IMR-90 (cell line): ENCODE measurements at regions not wholly inside any gene's neighbourhood (a gene's known extent, or its start where the extent isn't known, plus 50 kb on each side); places are given as distances from the start of the nearest gene placed in this dataset.

Experiments
- ATAC-seq: fragments of 200-7000 bp; cut with Tn5 transposase; 2 replicates; pipeline ENCODE4 v1.9.1; 2020; ENCODE audit warnings: low read depth, mild to moderate bottlenecking, moderate library complexity
- BruUV-seq: library from RNA; stranded (reverse); fragments of 400-500 nt; replicated peaks from 2 replicates; lab custom pipeline; 2021; lab: Mats Ljungman, UMichigan
- CTCF ChIA-PET: fragments of 300-600 bp; formaldehyde crosslinking; extraction: SDS; loops from one replicate; lab custom pipeline; 2021; ENCODE audit warnings: antibody characterized with exemption; lab: Yijun Ruan, JAX
- POLR2A ChIA-PET: fragments of 300-600 bp; sonication (Branson Sonifier 250); formaldehyde crosslinking; loops from one replicate; lab custom pipeline; 2022; ENCODE audit warnings: antibody characterized with exemption; ENCODE audit not compliant: unreplicated experiment; lab: Charles Lee
- DNase-seq: peaks from one replicate; pipeline ENCODE4 v3.0.0; 2013
- H2AFZ ChIP-seq: replicated peaks from 2 replicates; pipeline ENCODE3; 2013; ENCODE audit warnings: low read length, mild to moderate bottlenecking; ENCODE audit not compliant: poor library complexity
- H2AK5ac ChIP-seq: 2 replicates; pipeline ENCODE4 v1.6.1; 2013; ENCODE audit warnings: low read depth, low read length, inconsistent platforms
- H2AK9ac ChIP-seq: replicated peaks from 2 replicates; pipeline ENCODE3; 2013; ENCODE audit warnings: mild to moderate bottlenecking, low read depth, low read length, moderate library complexity; ENCODE audit not compliant: poor library complexity
- H2BK120ac ChIP-seq: 2 replicates; pipeline ENCODE4 v1.6.1; 2013; ENCODE audit warnings: low read depth, low read length, inconsistent platforms
- H2BK15ac ChIP-seq: 3 replicates; pipeline ENCODE4 v1.6.1; 2013; ENCODE audit warnings: low read depth, low read length, inconsistent platforms
- H2BK20ac ChIP-seq: 2 replicates; pipeline ENCODE4 v1.6.1; 2013; ENCODE audit warnings: low read depth, mild to moderate bottlenecking, inconsistent platforms, low read length, moderate library complexity
- H2BK5ac ChIP-seq: 2 replicates; pipeline ENCODE4 v1.6.1; 2013; ENCODE audit warnings: mild to moderate bottlenecking, low read depth, low read length, inconsistent platforms; ENCODE audit not compliant: poor library complexity, severe bottlenecking
- H3K14ac ChIP-seq: replicated peaks from 2 replicates; pipeline ENCODE4 v1.6.1; 2013; ENCODE audit warnings: low read depth, low read length, inconsistent platforms
- H3K18ac ChIP-seq: 2 replicates; pipeline ENCODE4 v1.6.1; 2013; ENCODE audit warnings: low read depth, low read length, control low read depth
- H3K23ac ChIP-seq: 2 replicates; pipeline ENCODE4 v1.6.1; 2013; ENCODE audit warnings: low read depth, low read length, inconsistent platforms
- H3K27ac ChIP-seq: 2 replicates; pipeline ENCODE4 v1.5.1; 2013; ENCODE audit warnings: mild to moderate bottlenecking, control low read depth, low read length; ENCODE audit not compliant: insufficient read depth
- H3K27me3 ChIP-seq: 2 replicates; pipeline ENCODE4 v1.6.1; 2013; ENCODE audit warnings: low read length; ENCODE audit not compliant: control insufficient read depth, insufficient read depth
- H3K36me3 ChIP-seq: 2 replicates; pipeline ENCODE4 v1.6.1; 2013; ENCODE audit warnings: low read length, mixed read lengths; ENCODE audit not compliant: control insufficient read depth, insufficient read depth
- H3K4ac ChIP-seq: 2 replicates; pipeline ENCODE4 v1.6.1; 2013; ENCODE audit warnings: low read depth, low read length, inconsistent platforms
- H3K4me1 ChIP-seq: 2 replicates; pipeline ENCODE4 v1.6.1; 2013; ENCODE audit warnings: low read length, mixed read lengths; ENCODE audit not compliant: control insufficient read depth, insufficient read depth
- H3K4me2 ChIP-seq: 2 replicates; pipeline ENCODE4 v1.6.1; 2013; ENCODE audit warnings: low read depth, mild to moderate bottlenecking, control low read depth, low read length, moderate library complexity
- H3K4me3 ChIP-seq: 2 replicates; pipeline ENCODE4 v1.5.1; 2013; ENCODE audit warnings: low read depth, mild to moderate bottlenecking, control low read depth, low read length, moderate library complexity; ENCODE audit not compliant: insufficient read depth
- H3K56ac ChIP-seq: 2 replicates; pipeline ENCODE4 v1.6.1; 2013; ENCODE audit warnings: low read length, inconsistent platforms; ENCODE audit not compliant: insufficient read depth; ENCODE audit errors: extremely low read depth
- H3K79me1 ChIP-seq, 2 experiments: 2 replicates each; pipeline ENCODE4 v1.6.1; 2013; ENCODE audit warnings: low read length in 2 of 2, inconsistent platforms in 1 of 2, low read depth in 1 of 2
- H3K9ac ChIP-seq: 2 replicates; pipeline ENCODE4 v1.6.1; 2013; ENCODE audit warnings: low read depth, low read length, control low read depth
- H3K9me1 ChIP-seq: 2 replicates; pipeline ENCODE4 v1.6.1; 2013; ENCODE audit warnings: low read length, inconsistent platforms; ENCODE audit not compliant: insufficient read depth
- H3K9me3 ChIP-seq: 2 replicates; pipeline ENCODE4 v1.6.1; 2013; ENCODE audit warnings: low read length; ENCODE audit not compliant: control insufficient read depth, insufficient read depth
- H4K20me1 ChIP-seq: 2 replicates; pipeline ENCODE4 v1.6.1; 2013; ENCODE audit warnings: low read length, inconsistent platforms; ENCODE audit not compliant: insufficient read depth
- H4K5ac ChIP-seq: 2 replicates; pipeline ENCODE4 v1.6.1; 2013; ENCODE audit warnings: mild to moderate bottlenecking, low read depth, low read length, control low read depth
- H4K8ac ChIP-seq, 2 experiments: 2 replicates each; pipeline ENCODE4 v1.6.1; 2013; ENCODE audit warnings: low read depth in 2 of 2, low read length in 2 of 2, control low read depth in 1 of 2, inconsistent platforms in 1 of 2
- H4K91ac ChIP-seq: 2 replicates; pipeline ENCODE4 v1.6.1; 2013; ENCODE audit warnings: low read depth, low read length, inconsistent platforms; ENCODE audit not compliant: insufficient read depth
- CEBPB ChIP-seq: IDR thresholded peaks from 2 replicates; pipeline ENCODE4 v1.6.1; 2012; ENCODE audit warnings: low read depth, low read length, improper control_type of control experiment
- RFX5 ChIP-seq: IDR thresholded peaks from 2 replicates; pipeline ENCODE4 v1.8.0; 2012; ENCODE audit warnings: low read depth, mild to moderate bottlenecking, low read length, moderate library complexity
- whole genome bisulfite sequencing, 2 experiments: methylation state at CpG; one replicate each; pipeline versions ENCODE4 v1.1.5 to v1.1.7; 2013; ENCODE audit warnings: missing lambda C conversion rate in 2 of 2; ENCODE audit not compliant: insufficient read length in 1 of 2; ENCODE audit errors: extremely low coverage in 2 of 2; 5-methylcytosine and 5-hydroxymethylcytosine counted together
- dilution Hi-C: fragments of 300-500 bp; cut with HindIII; formaldehyde crosslinking; loops from one replicate; pipeline ENCODE4 v1.14.3; 2018; ENCODE audit warnings: low sequenced_read_pairs; ENCODE audit not compliant: unreplicated experiment
- in situ Hi-C: fragments of 300-500 bp; cut with MboI; formaldehyde crosslinking; loops from 3 replicates; pipeline ENCODE4 v1.14.3; 2019; ENCODE audit warnings: low sequenced_read_pairs, inconsistent platforms, mixed read lengths
- intact Hi-C: fragments of 100-400 bp; cut with micrococcal nuclease; formaldehyde crosslinking; loops from 2 replicates; pipeline ENCODE4 v1.10.0; 2022

- no peak for DNase-seq
- 0 out of 2 replicates have a peak overlapping the region, but pooled peaks have one; percentile 35 for H2BK120ac ChIP-seq
- no peaks in the 10 kb centered on the region for H3K27me3 ChIP-seq
- H4K5ac ChIP-seq, result no peak overlapping the region
- ChIA-PET CTCF (interaction anchor here (0.6 kb wide), 1 partner anchor 13 kb away, joined by 3 read pairs; no protein-coding TSS in a partner anchor), POLR2A (no interaction called here)
- TF ChIP-seq CEBPB (peak; percentile 71), RFX5 (no peak)
- intact Hi-C loops, result no loop called here
- no peak overlapping the region for H3K27ac ChIP-seq
- no peak overlapping the region for H3K4me2 ChIP-seq
- H4K8ac ChIP-seq, result no peak overlapping the region
- no peak overlapping the region for H2AFZ ChIP-seq
- H2BK15ac ChIP-seq, result peak overlapping the region; percentile 65; the same call in 1 of the 3 replicates
- peaks cover 7% of the 10 kb centered on the region for H3K4me1 ChIP-seq
- peak overlapping the region; percentile 29; the same call in 1 of the 2 replicates for H2BK20ac ChIP-seq
- H3K9me3 ChIP-seq, result no peaks in the 10 kb centered on the region
- WGBS, 2 experiments, result no CpG with 5 or more reads among the region's 1 CpG
- H3K23ac ChIP-seq, result no peak overlapping the region
- no peaks in the 10 kb centered on the region for H3K9me1 ChIP-seq
- peak overlapping the region; percentile 45; the same call in 1 of the 2 replicates for H4K91ac ChIP-seq
- no peak overlapping the region for H3K18ac ChIP-seq
- no TSS peak for BruUV-seq
- in situ Hi-C loops, result no loop called here
- ATAC-seq, result no peak
- H2AK5ac ChIP-seq, result peak overlapping the region; percentile 43; the same call in 1 of the 2 replicates
- no peak overlapping the region for H2BK5ac ChIP-seq
- no peak overlapping the region for H3K14ac ChIP-seq
- H3K79me1 ChIP-seq, result peaks cover 0 to 5% of the 10 kb centered on the region in 2 experiments; a peak in 1 of 4 replicates
- H3K4me3 ChIP-seq, result no peak overlapping the region
- no peak overlapping the region for H3K9ac ChIP-seq
- dilution Hi-C loops, result no loop called here
- no peak overlapping the region for H3K4ac ChIP-seq
- no peaks in the 10 kb centered on the region for H4K20me1 ChIP-seq
- H3K36me3 ChIP-seq, result no peaks in the 10 kb centered on the region
- H2AK9ac ChIP-seq, result no peak overlapping the region
- H3K56ac ChIP-seq, result no peak overlapping the region
Measured at GRCh38 chr13:28576067-28576466, 81.1 kb upstream of the FLT1 start.
